Activated CD4-positive, alpha-beta T cell treated with anti-CD3 and anti-CD28 coated beads, Interleukin-2, amount 50 U/mL, for 16 hours (primary cell): ENCODE measurements at regions not wholly inside any gene's neighbourhood (a gene's known extent, or its start where the extent isn't known, plus 50 kb on each side); places are given as distances from the start of the nearest gene placed in this dataset.

Experiments
- DNase-seq: peaks from one replicate; pipeline ENCODE4 v3.0.0-alpha.2; 2020

DNA sequence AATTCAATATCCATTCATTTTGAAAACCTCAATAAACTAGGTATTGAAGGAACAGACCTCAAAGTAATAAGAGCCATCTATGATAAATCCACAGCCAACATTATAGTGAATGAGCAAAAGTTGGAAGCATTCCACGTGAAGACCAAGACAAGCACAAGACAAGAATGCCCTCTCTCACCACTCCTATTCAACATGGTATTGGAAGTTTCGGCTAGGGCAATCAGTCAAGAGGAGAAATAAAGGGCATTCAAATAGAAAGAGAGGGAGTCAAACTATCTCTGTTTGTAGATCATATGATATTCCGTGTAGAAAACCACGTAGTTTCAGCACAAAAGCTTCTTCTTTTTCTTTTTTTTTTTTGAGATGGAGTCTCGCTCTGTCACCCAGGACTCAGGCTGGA, 550.3 kb downstream of the FSCB start:
- DNase-seq, result no peak

- no peak for DNase-seq
These were observed 557.7 kb downstream of the FSCB start for GRCh38 chr14:43949400-43949799.

- no peak for DNase-seq
These were observed 567.2 kb downstream of the FSCB start for GRCh38 chr14:43939836-43940235.

DNA sequence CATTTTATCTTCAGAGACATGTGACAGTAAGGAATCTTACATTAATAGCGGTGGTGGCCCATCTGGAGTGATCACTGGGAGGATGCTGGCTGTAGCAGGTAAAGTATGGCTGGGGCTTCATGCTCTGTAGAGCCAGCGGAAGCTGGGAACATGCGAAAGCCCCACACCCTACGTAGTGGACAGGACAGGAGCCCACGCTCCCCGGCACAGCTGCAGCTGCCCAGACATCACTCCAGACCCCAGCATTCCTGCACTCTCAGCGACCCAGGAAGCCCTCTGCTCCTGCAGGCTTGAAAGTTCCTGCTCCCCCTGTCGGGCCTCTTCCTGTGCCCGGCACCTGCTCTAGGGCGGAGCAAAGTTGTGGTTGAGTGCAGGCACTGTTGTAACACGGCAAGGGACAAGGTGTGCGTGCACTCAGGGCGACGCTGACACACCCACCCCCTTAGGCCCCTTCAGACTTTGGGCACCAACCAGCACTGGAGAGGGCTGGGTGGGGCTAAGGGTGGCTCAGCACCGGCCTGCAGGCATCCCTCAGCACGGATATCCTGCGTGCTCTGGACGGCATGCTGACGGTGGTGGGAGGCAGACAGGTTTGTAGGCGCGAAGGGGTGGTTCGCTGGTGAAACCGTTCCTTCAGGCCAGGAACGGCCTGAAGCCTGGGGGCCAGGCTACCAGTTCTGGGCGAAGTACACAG, 568.3 kb downstream of the FSCB start:
- DNase-seq, result no peak

DNA sequence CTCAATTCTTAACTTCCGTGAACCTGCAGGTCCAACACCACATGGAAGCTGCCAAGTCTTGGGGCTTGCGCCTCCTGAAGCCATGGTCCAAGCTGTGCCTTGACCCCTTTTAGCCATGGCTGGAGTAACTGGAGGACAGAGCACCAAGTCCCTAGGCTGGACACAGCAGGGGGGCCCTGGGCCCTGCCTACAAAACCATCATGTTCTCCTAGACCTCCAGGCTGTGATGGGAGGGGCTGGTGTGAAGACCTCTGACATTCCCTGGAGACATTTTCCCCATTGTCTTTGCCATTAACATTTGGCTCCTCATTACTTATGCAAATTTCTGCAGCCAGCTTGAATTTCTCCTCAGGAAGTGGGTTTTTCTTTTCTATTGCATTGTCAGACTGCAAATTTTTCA, 570.1 kb downstream of the FSCB start:
- no peak for DNase-seq

DNA sequence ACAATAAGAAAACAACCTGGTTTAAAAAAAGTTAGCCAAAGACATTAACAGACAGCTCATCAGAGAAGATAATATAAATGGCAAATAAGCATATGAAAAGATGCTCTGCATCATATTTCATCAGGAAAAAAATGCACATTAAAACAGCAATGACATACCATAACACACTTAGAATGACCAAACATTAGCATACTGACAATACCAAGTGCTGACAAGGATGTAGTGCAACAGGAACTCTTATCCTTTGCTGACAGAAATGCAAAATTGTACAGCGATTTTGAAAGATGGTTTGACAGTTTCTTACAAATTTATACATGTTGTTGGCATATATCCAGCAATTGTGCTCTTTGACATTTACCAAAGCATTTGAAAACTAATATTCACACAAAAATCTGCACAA, 573.0 kb downstream of the FSCB start:
- DNase-seq, result no peak

- no peak for DNase-seq
These were observed 592.9 kb downstream of the FSCB start for GRCh38 chr14:43914041-43914693.

DNA sequence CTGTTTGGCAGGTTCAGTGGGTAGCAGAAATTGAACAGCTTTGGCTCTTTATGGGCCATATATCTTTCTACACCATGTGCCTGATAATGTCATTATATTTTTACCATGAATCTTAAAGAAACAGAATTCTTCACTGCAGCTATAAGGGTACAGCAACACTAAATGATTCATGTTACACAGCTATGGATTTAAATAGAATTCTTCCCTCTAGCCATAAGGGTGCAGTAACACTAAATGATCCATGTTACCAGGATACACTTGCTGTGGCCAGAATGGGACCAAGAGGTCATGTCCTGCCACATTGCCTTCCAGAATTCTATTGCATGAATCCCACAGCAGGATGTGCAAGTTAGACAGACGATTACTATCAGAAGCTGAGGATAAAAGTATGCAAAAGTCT, 603.9 kb downstream of the FSCB start:
- no peak for DNase-seq

GRCh38 chr14:43901911-43902673, 605.0 kb downstream of the FSCB start:
- no peak for DNase-seq

DNA sequence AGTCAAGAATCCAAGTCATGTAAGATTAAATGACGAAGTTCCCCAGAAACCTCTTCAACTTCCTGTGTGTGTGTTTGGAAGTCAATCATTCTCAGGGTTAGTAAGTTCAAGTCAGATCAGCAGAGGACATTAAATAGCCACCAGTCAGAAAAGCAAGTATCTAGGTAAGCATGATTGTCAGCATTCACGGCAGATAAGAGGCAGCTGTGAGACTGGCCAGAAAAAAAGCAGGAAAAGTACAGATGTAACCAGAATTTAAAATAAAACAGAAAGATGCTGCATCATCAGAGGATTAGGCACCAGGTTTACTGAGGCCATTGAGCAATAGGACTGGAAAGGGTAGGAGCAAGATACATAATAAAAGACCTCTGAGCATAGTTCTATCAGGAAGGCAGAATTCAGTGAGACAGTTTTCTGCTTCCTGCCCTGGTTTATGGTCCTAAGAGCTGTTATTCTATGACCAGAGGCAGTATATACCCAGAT, 606.9 kb downstream of the FSCB start:
- no peak for DNase-seq

DNA sequence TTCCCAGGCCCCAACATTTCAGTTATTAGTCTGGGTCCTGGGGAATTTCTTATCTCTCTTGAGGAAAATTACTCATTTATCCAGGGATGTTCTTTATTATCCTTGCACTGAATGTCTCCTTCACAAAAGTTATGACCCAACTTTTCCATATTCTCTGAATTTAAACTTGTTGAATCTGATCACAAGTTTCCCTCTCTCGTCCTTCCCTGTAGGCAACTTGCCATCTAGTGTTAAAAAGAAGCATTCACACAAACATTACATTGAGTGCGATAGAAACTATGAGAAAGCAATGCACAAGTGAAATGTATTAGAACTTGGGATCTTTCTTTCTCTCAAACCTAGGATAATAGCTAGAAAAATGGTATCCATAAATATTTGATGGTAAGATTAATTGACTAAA, 608.4 kb downstream of the FSCB start:
- no peak for DNase-seq

DNA sequence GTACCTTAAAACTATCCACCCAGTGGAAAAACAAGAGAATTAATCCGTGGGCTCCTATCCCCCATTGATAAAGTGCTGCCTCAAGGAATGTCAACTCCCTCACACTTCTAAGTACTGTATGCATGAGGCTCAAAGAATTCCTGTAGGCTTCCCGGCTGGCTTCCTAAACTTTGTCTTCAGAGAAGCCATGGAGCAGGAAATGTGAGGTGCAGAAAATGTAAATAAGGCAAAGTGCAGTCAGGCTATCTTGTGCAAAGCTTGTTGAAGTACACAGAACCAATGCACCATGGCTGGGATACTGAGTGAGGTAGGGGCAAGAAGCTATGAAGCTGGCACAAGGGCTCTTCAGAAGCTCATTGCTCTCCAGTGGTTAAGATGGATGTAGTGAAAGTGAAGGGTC, 611.0 kb downstream of the FSCB start:
- DNase-seq, result no peak

GRCh38 chr14:43894534-43894933, 612.5 kb downstream of the FSCB start:
- peak; percentile 23 for DNase-seq

- no peak for DNase-seq
These were observed 619.6 kb downstream of the FSCB start for GRCh38 chr14:43887523-43887922.

DNA sequence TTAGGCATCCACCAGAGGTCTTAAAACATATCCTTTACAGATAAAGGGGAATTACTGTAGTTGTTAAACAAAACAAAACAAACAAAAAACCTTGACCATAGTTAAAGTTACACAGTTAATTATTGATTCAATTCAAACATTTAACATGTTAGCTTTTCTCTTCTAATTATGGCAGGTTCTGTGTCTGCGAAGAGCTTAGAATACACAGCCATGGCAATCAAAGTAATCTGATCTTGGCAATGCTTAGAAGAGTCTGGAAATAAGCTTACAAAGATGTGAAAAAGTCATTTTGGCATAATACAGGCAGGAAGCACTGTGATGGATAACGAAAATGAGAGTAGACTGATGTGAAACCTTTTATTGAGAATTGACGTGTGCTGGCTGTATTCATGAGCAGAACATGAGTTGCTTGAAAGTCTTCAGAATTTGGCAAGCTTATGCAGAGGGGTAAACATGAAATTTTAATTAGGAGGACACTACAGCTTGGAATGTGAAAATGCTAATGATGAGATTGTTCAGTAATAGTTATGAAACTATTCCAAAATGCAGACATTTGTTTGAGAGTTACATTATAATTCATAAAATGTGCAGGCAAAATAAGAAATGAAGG, 629.6 kb downstream of the FSCB start:
- DNase-seq, result no peak

DNA sequence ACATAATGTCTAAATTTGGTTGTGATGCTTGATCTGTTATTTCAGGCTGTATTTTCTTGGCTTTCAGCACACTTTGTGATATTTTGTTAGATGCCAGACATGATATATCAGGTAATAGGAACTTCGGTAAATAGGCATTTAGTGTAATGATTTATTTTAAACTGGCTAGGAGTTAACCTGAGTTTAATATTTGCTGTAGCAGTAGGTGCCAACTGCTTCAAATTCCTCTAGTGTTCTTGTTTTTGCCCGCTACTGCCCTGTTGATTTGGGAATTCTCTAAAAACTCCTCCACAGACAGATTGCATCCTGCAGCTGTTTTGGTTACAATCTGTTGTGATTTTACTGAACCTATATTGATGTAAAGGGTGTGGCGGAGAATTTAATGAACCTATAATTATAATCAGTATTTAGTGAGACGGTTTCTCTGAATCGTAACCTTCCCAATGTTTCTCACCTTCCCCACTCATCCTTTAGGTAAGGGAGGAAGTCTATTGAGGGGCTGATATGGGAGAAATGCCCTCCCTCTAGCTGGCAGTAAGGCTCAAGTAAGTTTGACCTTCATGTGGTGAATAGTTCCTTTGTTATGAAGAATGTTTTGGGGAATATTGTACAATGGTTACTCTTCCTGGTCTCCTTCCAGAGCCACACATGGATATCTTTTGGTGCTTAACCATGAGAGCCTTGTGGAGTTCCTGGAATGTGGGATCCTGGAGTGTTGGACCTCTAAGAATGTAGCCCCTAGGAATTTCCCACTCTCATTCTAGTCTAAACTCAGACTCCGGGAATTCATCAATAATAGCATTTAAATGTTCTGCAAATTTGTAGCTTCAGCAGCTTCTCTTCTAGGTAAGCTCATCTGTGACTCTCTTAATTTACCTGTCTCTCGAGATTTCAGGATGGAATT, 634.1 kb downstream of the FSCB start:
- no peak for DNase-seq

GRCh38 chr14:43872222-43872621, 634.9 kb downstream of the FSCB start:
- no peak for DNase-seq

DNA sequence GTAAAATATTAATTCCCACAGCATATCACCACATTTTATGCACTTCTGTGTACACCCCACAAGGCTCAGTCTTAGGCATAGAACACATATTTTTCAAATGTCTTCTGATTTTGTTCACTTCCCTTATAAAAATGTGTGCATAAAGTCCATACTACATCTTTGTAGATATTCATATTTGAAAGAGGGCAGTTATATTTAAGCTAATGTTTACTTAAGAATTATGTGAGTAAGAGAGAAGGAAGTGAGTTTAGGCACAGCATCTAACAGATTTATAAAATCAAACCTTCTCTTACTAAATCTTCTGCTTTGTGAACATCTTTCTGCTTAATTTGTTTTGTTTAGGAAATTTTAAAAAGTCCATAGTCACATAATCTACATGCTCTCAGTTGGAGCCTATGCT, 648.1 kb downstream of the FSCB start:
- DNase-seq, result no peak

DNA sequence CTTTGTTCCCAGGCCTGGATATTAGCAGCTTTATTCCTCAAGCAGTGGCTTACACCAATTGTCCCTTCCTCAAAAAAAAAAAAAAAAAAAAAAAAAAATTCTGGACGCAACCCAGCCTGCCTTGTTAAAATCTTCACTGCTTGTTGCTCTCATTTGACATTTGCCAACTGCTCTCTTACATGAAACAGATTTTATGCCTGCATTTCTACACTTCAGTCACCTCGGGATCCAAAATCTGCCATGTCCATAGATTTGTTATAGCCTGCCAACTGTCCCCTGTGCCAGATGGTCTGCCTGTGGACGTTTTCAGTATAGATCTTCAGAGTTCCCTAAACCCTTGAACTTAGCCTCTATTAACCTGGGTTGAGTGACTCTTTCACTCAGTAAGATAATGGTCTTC, 651.5 kb downstream of the FSCB start:
- DNase-seq, result no peak

DNA sequence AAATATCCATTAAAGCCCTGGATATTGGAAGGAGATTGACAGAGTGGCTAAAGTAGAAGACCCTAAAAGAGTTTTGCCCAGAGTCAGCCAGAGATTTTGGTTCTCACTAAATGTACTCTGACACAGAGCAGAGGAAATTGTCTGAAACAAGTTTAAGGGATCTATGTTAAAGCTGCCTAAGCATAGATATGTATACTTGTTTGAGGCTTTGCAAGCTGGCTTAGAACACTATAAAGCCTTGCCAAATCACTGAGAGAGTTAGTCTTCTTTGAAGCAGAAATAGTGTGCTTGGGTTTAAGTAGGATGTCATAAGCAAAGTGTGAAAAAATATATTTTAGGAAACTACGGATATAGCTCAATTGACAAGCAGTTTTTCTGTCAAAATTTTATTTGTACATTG, 653.5 kb downstream of the FSCB start:
- DNase-seq, result no peak

DNA sequence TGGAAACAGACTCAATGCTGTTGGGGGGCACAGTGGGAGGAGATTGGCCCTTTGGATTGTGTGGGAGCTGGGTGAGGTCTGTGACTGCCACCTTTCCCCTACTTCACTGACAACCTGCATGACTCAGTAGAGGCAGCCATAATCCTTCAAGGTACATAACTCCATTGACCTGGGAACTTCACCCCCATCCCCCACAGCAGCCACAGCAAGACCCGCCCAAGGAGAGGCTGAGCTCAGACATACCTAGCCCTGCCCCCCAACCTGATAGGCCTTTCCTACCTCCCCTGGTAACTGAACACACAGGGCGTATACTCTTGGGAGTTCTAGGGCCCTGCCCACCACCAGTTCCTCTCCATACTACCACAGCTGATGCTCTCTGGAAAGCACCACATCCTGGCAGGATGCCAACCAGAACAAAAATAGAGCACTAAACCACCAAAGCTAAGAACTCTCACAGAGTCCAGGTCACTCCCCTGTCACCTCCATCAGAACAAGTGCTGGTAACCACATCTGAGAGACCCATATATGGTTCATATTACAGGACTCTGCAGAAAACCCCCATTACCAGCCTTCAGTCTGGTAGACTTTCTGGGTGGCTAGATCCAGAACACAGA, 703.9 kb downstream of the FSCB start:
- no peak for DNase-seq

- no peak for DNase-seq
These were observed 711.4 kb downstream of the FSCB start for GRCh38 chr14:43795600-43796228.
